Esophagus muscularis mucosa (tissue), 2 donors: ENCODE measurements at regions not wholly inside any gene's neighbourhood (a gene's known extent, or its start where the extent isn't known, plus 50 kb on each side); places are given as distances from the start of the nearest gene placed in this dataset.

ENCODE experiments used
- POLR2A ChIP-seq: fragments of 450-650 bp; IDR thresholded peaks from one replicate; pipeline ENCODE4 v1.6.1; 2017; ENCODE audit warnings: antibody characterized with exemption, moderate library complexity, mild to moderate bottlenecking, low read depth
- POLR2AphosphoS5 ChIP-seq, 2 donors: sonication (generic); formaldehyde crosslinking; IDR thresholded peaks; one replicate each; pipeline ENCODE4 v1.6.1; 2017; ENCODE audit warnings: antibody characterized with exemption in 2 of 2

DNA sequence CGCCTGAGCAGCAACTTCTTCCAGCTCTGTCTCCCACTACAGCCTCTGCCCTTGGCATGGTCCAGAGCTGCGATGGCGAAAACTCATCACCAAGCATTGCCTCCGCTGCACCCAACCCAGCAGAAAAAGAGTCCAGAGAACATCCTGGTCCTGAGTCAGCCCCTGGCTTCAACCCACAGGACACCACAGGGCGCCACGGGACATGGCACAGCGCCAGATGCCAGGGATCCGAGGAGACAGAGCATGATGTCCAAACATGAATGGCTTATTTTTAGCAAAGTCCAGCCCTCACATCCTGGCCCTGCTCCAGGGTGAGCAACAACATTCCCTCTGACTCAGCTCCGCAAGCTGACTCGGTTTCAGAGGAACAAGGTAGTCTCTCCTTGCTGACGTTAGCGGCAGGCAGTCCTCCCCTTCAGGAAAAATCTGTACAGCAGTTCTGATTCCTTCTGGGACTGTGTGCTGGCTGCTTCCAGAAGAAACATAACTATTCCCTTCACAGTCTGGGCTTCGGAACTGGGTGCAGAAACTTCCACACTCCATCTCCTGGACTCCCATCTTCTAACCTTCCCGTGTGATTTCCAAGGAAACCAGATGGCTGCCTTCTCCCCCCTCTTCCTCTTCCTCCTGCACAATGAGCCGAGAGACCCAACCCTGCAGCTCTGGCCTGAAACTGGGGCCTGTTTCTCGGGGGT, 131.3 kb downstream of the TOMM20 start:
- no peak for TF ChIP-seq POLR2A
- TF ChIP-seq POLR2AphosphoS5 (IDR thresholded peaks at IDR 0.05): peak; percentile 97 to 100
